H1 (cell line): ENCODE measurements at regions not wholly inside any gene's neighbourhood (a gene's known extent, or its start where the extent isn't known, plus 50 kb on each side); places are given as distances from the start of the nearest gene placed in this dataset.

Source experiments
- CTCF ChIA-PET: fragments of 300-600 bp; sonication (Branson Sonifier 250); formaldehyde crosslinking; loops from one replicate; lab custom pipeline; 2021; ENCODE audit not compliant: partially characterized antibody; lab: Charles Lee
- POLR2A ChIA-PET: fragments of 300-600 bp; sonication (Branson Sonifier 250); formaldehyde crosslinking; loops from one replicate; lab custom pipeline; 2021; ENCODE audit warnings: inconsistent platforms; ENCODE audit not compliant: partially characterized antibody; lab: Charles Lee
- DNase-seq, 2 experiments: peaks; one replicate each; pipeline versions ENCODE4 v3.0.0 to v3.0.0-alpha.2; 2010 to 2022; ENCODE audit warnings: low spot score in 2 of 2, low read depth in 1 of 2, mixed read lengths in 1 of 2
- FAIRE-seq: peaks from 2 replicates; lab custom pipeline; 2011; peaks lifted over from hg19 to GRCh38; lab: Jason Lieb, UNC
- H2AFZ ChIP-seq: 2 replicates; pipeline ENCODE4 v1.8.1; 2012; ENCODE audit warnings: low read length, inconsistent platforms
- H2AK5ac ChIP-seq: 2 replicates; pipeline ENCODE4 v1.6.1; 2013; ENCODE audit warnings: low read depth, low read length
- H2BK120ac ChIP-seq: replicated peaks from 2 replicates; pipeline ENCODE3; 2013; ENCODE audit warnings: low read depth, low read length, inconsistent platforms
- H2BK12ac ChIP-seq: 2 replicates; pipeline ENCODE4 v1.6.1; 2013; ENCODE audit warnings: low read depth, low read length
- H2BK15ac ChIP-seq: 2 replicates; pipeline ENCODE4 v1.6.1; 2013; ENCODE audit warnings: low read length
- H2BK20ac ChIP-seq: 2 replicates; pipeline ENCODE4 v1.6.1; 2013; ENCODE audit warnings: low read length
- H2BK5ac ChIP-seq: 2 replicates; pipeline ENCODE4 v1.6.1; 2013; ENCODE audit warnings: low read depth, low read length
- H3K14ac ChIP-seq: 2 replicates; pipeline ENCODE4 v1.6.1; 2013; ENCODE audit warnings: inconsistent platforms; ENCODE audit not compliant: insufficient read length
- H3K18ac ChIP-seq: 2 replicates; pipeline ENCODE4 v1.6.1; 2013; ENCODE audit warnings: low read length; ENCODE audit errors: extremely low read depth
- H3K23ac ChIP-seq: 2 replicates; pipeline ENCODE4 v1.6.1; 2013; ENCODE audit warnings: inconsistent platforms; ENCODE audit not compliant: insufficient read length
- H3K23me2 ChIP-seq: 2 replicates; pipeline ENCODE4 v1.6.1; 2013; ENCODE audit warnings: low read depth, low read length
- H3K27ac ChIP-seq: 2 replicates; pipeline ENCODE4 v1.6.1; 2011; ENCODE audit warnings: low read depth, low read length, inconsistent platforms
- H3K27me3 ChIP-seq, 4 experiments: replicated peaks in 1 of 4; 1 replicate in 1 of 4; 2 replicates in 3 of 4; pipeline versions ENCODE4 v1.6.1 to v1.8.1; 2011 to 2013; ENCODE audit warnings: low read length in 3 of 4, mild to moderate bottlenecking in 3 of 4, inconsistent platforms in 2 of 4, mixed read lengths in 2 of 4, moderate library complexity in 1 of 4; ENCODE audit not compliant: control insufficient read depth in 3 of 4, insufficient read depth in 3 of 4; ENCODE audit errors: extremely low read depth in 1 of 4
- H3K36me3 ChIP-seq, 4 experiments: 2 replicates each; pipeline versions ENCODE4 v1.6.1 to v1.8.1; 2011 to 2013; ENCODE audit warnings: mild to moderate bottlenecking in 4 of 4, low read length in 3 of 4, moderate library complexity in 2 of 4, control low read depth in 1 of 4, inconsistent platforms in 1 of 4; ENCODE audit not compliant: insufficient read depth in 4 of 4, control insufficient read depth in 2 of 4
- H3K4ac ChIP-seq: replicated peaks from 2 replicates; pipeline ENCODE3; 2013; ENCODE audit warnings: low read length, low read depth, mixed read lengths, inconsistent platforms; ENCODE audit not compliant: insufficient read length
- H3K4me1 ChIP-seq, 4 experiments: replicated peaks in 1 of 4; 1 replicate in 1 of 4; 2 replicates in 3 of 4; pipeline versions ENCODE4 v1.6.1 to v1.8.1; 2011 to 2013; ENCODE audit warnings: low read length in 3 of 4, inconsistent platforms in 2 of 4, mixed read lengths in 1 of 4; ENCODE audit not compliant: insufficient read depth in 4 of 4, control insufficient read depth in 3 of 4
- H3K4me2 ChIP-seq, 2 experiments: 2 replicates each; pipeline versions ENCODE4 v1.6.1 to v1.8.1; 2011 to 2013; ENCODE audit warnings: low read depth in 2 of 2, low read length in 2 of 2, control low read depth in 1 of 2, inconsistent platforms in 1 of 2, mild to moderate bottlenecking in 1 of 2; ENCODE audit not compliant: insufficient read depth in 1 of 2
- H3K4me3 ChIP-seq, 4 experiments: fragments of 200-600, 300-600 bp in 1 of 4; sonication (generic), shearing (Covaris generic), sonication (Bioruptor Twin) in 1 of 4; 2 replicates each; pipeline versions ENCODE4 v1.5.1 to v1.8.1; 2011 to 2016; ENCODE audit warnings: low read length in 4 of 4, low read depth in 3 of 4, control low read depth in 2 of 4, inconsistent platforms in 2 of 4, mild to moderate bottlenecking in 2 of 4, mixed read lengths in 1 of 4, moderate library complexity in 1 of 4; ENCODE audit not compliant: insufficient read depth in 2 of 4; ENCODE audit errors: extremely low read depth in 1 of 4
- H3K56ac ChIP-seq: replicated peaks from 2 replicates; pipeline ENCODE3; 2013; ENCODE audit warnings: low read depth, mild to moderate bottlenecking, mixed read lengths, low read length, inconsistent platforms; ENCODE audit not compliant: insufficient read length
- H3K79me1 ChIP-seq: 2 replicates; pipeline ENCODE4 v1.6.1; 2013; ENCODE audit warnings: low read depth, low read length, control low read depth
- H3K79me2 ChIP-seq, 2 experiments: 2 replicates each; pipeline versions ENCODE4 v1.6.1 to v1.8.1; 2012 to 2013; ENCODE audit warnings: low read length in 2 of 2, mild to moderate bottlenecking in 2 of 2, inconsistent platforms in 1 of 2; ENCODE audit not compliant: insufficient read depth in 2 of 2, control insufficient read depth in 1 of 2
- H3K9ac ChIP-seq, 4 experiments: replicated peaks in 1 of 4; 1 replicate in 1 of 4; 2 replicates in 3 of 4; pipeline versions ENCODE4 v1.6.1 to v1.8.1; 2011 to 2013; ENCODE audit warnings: low read depth in 3 of 4, low read length in 3 of 4, control low read depth in 2 of 4, mild to moderate bottlenecking in 2 of 4, moderate library complexity in 2 of 4, inconsistent platforms in 1 of 4; ENCODE audit errors: extremely low read depth in 1 of 4
- H3K9me3 ChIP-seq, 2 experiments: 2 replicates each; pipeline versions ENCODE4 v1.6.1 to v1.8.1; 2012 to 2013; ENCODE audit warnings: mild to moderate bottlenecking in 2 of 2, moderate library complexity in 2 of 2, control low read depth in 1 of 2, inconsistent platforms in 1 of 2, low read depth in 1 of 2, low read length in 1 of 2, mixed read lengths in 1 of 2; ENCODE audit not compliant: insufficient read depth in 2 of 2
- H4K20me1 ChIP-seq, 2 experiments: replicated peaks in 1 of 2; 2 replicates each; pipeline versions ENCODE3 to v1.8.1; 2011 to 2013; ENCODE audit warnings: inconsistent platforms in 2 of 2, low read length in 2 of 2, mild to moderate bottlenecking in 1 of 2; ENCODE audit not compliant: insufficient read depth in 2 of 2, control insufficient read depth in 1 of 2
- H4K5ac ChIP-seq: 2 replicates; pipeline ENCODE4 v1.6.1; 2013; ENCODE audit warnings: low read length, low read depth, mixed read lengths, inconsistent platforms; ENCODE audit not compliant: insufficient read length
- H4K8ac ChIP-seq: 2 replicates; pipeline ENCODE4 v1.8.0; 2013; ENCODE audit warnings: mild to moderate bottlenecking, moderate library complexity, low read length, inconsistent platforms; ENCODE audit not compliant: insufficient read depth; ENCODE audit errors: extremely low read depth
- H4K91ac ChIP-seq: replicated peaks from 2 replicates; pipeline ENCODE3; 2013; ENCODE audit warnings: low read length, mixed read lengths, inconsistent platforms; ENCODE audit not compliant: insufficient read length
- PHF8 ChIP-seq: fragments of 200-600 bp; sonication (generic); conservative IDR thresholded peaks from 2 replicates; pipeline ENCODE4 v1.7.1; 2012; ENCODE audit warnings: low read depth, mild to moderate bottlenecking, inconsistent platforms, low read length, moderate library complexity
- USF2 ChIP-seq: IDR thresholded peaks from 2 replicates; pipeline ENCODE4 v1.6.1; 2011; ENCODE audit warnings: low read length, improper control_type of control experiment
- ZNF274 ChIP-seq: IDR thresholded peaks from 2 replicates; pipeline ENCODE4 v1.7.0; 2012; ENCODE audit warnings: low read length, borderline replicate concordance; ENCODE audit errors: extremely low read depth
- WGBS, 2 experiments: shearing (Covaris generic) in 1 of 2; methylation state at CpG; one replicate each; pipeline versions ENCODE4 v1.1.6 to v1.1.7; 2013 to 2015; ENCODE audit warnings: low lambda C conversion rate in 2 of 2, mixed read lengths in 2 of 2, inconsistent platforms in 1 of 2, low coverage in 1 of 2, missing lambda C conversion rate in 1 of 2; ENCODE audit not compliant: insufficient replicate concordance in 2 of 2, insufficient coverage in 1 of 2, insufficient read length in 1 of 2; ENCODE audit errors: extremely low coverage in 1 of 2, missing lambda C conversion rate in 1 of 2; 5-methylcytosine and 5-hydroxymethylcytosine counted together

- Histone ChIP-seq H2BK15ac (no peak overlapping the region), H4K91ac (no peak overlapping the region), H2BK12ac (no peak overlapping the region)
- TF ChIP-seq PHF8 = no peak
- TF ChIP-seq USF2 = no peak
- no peak for TF ChIP-seq ZNF274
- TF ChIP-seq, all 59 proteins: peak for 0
- no peak overlapping the region for H3K4me3 ChIP-seq
- no peak overlapping the region for H2AFZ ChIP-seq
- no peaks in the 10 kb centered on the region for H3K23me2 ChIP-seq
- no peak overlapping the region for H4K8ac ChIP-seq
- H2AK5ac ChIP-seq = no peak overlapping the region
- H3K79me2 ChIP-seq = no peaks in the 10 kb centered on the region
- no peak overlapping the region for H3K27ac ChIP-seq
- no peak for FAIRE-seq
- no peak overlapping the region for H2BK5ac ChIP-seq
- H3K4me1 ChIP-seq = no peaks in the 10 kb centered on the region
- H3K79me1 ChIP-seq = no peaks in the 10 kb centered on the region
- H3K56ac ChIP-seq = no peak overlapping the region
- no peak overlapping the region for H3K14ac ChIP-seq
- CTCF ChIA-PET = interaction anchor here (0.7 to 1.4 kb wide), 3 partner anchors 10 to 51 kb away, joined by 3 read pairs; no protein-coding TSS in a partner anchor
- no peak for DNase-seq
- no peak overlapping the region for H3K18ac ChIP-seq
- no peak overlapping the region for H3K4me2 ChIP-seq
- H3K27me3 ChIP-seq = no peaks in the 10 kb centered on the region
- H3K9ac ChIP-seq = no peak overlapping the region
- no peak overlapping the region for H4K5ac ChIP-seq
- no peak overlapping the region for H2BK120ac ChIP-seq
- WGBS, 2 experiments = 88% methylated on average over 3 of the region's 3 CpGs; no CpG with 5 or more reads in 1 of the 2 experiments
- H3K4ac ChIP-seq = no peak overlapping the region
- H3K36me3 ChIP-seq = no peaks in the 10 kb centered on the region
- no peak overlapping the region for H3K23ac ChIP-seq
- no peaks in the 10 kb centered on the region for H4K20me1 ChIP-seq
- POLR2A ChIA-PET = no interaction called here
- H2BK20ac ChIP-seq = no peak overlapping the region
- H3K9me3 ChIP-seq = no peaks in the 10 kb centered on the region
These were observed 348.7 kb downstream of the ZIC1 start for GRCh38 chr3:147757866-147758265.
